Dermis blood vessel endothelial cell (primary cell): ENCODE measurements at regions not wholly inside any gene's neighbourhood (a gene's known extent, or its start where the extent isn't known, plus 50 kb on each side); places are given as distances from the start of the nearest gene placed in this dataset.

Experiments
- DNase-seq: peaks from one replicate; pipeline ENCODE4 v3.0.0; 2010

- DNase-seq = no peak
These were observed 105.3 kb upstream of the KIRREL3 start for GRCh38 chr11:127105593-127106541.

- no peak for DNase-seq
These were observed 103.2 kb upstream of the KIRREL3 start for GRCh38 chr11:127103586-127104388.

- DNase-seq = no peak
These were observed 98.1 kb upstream of the KIRREL3 start for GRCh38 chr11:127098684-127099083.

GRCh38 chr11:127080735-127081134, 80.2 kb upstream of the KIRREL3 start:
- no peak for DNase-seq

GRCh38 chr11:127075758-127076157, 75.2 kb upstream of the KIRREL3 start:
- DNase-seq = no peak

- no peak for DNase-seq
These were observed 73.7 kb upstream of the KIRREL3 start for GRCh38 chr11:127074151-127074761.

- no peak for DNase-seq
These were observed 73.1 kb upstream of the KIRREL3 start for GRCh38 chr11:127073621-127074020.

- no peak for DNase-seq
These were observed 71.0 kb upstream of the KIRREL3 start for GRCh38 chr11:127071606-127072005.

- no peak for DNase-seq
These were observed 70.2 kb upstream of the KIRREL3 start for GRCh38 chr11:127070808-127071207.

- DNase-seq = no peak
These were observed 66.0 kb upstream of the KIRREL3 start for GRCh38 chr11:127066401-127067090.

GRCh38 chr11:127063241-127063640, 62.7 kb upstream of the KIRREL3 start:
- DNase-seq = no peak

GRCh38 chr11:127061947-127062346, 61.4 kb upstream of the KIRREL3 start:
- DNase-seq = no peak

GRCh38 chr11:127059750-127060149, 59.2 kb upstream of the KIRREL3 start:
- no peak for DNase-seq

- no peak for DNase-seq
These were observed 58.7 kb upstream of the KIRREL3 start for GRCh38 chr11:127059286-127059685.

GRCh38 chr11:127058524-127058923, 58.0 kb upstream of the KIRREL3 start:
- no peak for DNase-seq

- DNase-seq = no peak
These were observed 56.6 kb upstream of the KIRREL3 start for GRCh38 chr11:127057126-127057525.

- DNase-seq = no peak
These were observed 55.9 kb upstream of the KIRREL3 start for GRCh38 chr11:127056338-127056971.

- DNase-seq = no peak
These were observed 54.7 kb upstream of the KIRREL3 start for GRCh38 chr11:127055236-127055635.

GRCh38 chr11:127054153-127054552, 53.6 kb upstream of the KIRREL3 start:
- DNase-seq = no peak

- DNase-seq = no peak
These were observed 51.8 kb upstream of the KIRREL3 start for GRCh38 chr11:127052404-127052803.
